Mesothelial cell of epicardium (in vitro differentiated cells): ENCODE measurements at regions not wholly inside any gene's neighbourhood (a gene's known extent, or its start where the extent isn't known, plus 50 kb on each side); places are given as distances from the start of the nearest gene placed in this dataset.

Experiments used
- DNase-seq, 2 experiments: peaks; one replicate each; pipeline ENCODE4 v3.0.0; 2021; ENCODE audit warnings: low spot score in 2 of 2; ENCODE audit not compliant: unreplicated experiment in 2 of 2
- H3K27ac Mint-ChIP-seq: 2 replicates; pipeline ENCODE4 v1.8.0; 2021; ENCODE audit warnings: mixed read lengths
- H3K27me3 Mint-ChIP-seq: 2 replicates; pipeline ENCODE4 v1.8.0; 2021; ENCODE audit warnings: low read depth, mixed read lengths
- H3K36me3 Mint-ChIP-seq: 2 replicates; pipeline ENCODE4 v1.8.0; 2021; ENCODE audit warnings: mixed read lengths
- H3K4me1 Mint-ChIP-seq: 2 replicates; pipeline ENCODE4 v1.8.0; 2021; ENCODE audit warnings: mixed read lengths
- H3K4me3 Mint-ChIP-seq: 2 replicates; pipeline ENCODE4 v1.8.0; 2021; ENCODE audit warnings: mild to moderate bottlenecking, moderate library complexity, mixed read lengths
- H3K9me3 Mint-ChIP-seq: 2 replicates; pipeline ENCODE4 v1.8.0; 2021; ENCODE audit warnings: mixed read lengths
- CTCF ChIP-seq: fragments of 200-600 bp; sonication (generic); IDR thresholded peaks from one replicate; pipeline ENCODE4 v1.5.0; 2021; ENCODE audit warnings: antibody characterized with exemption; ENCODE audit not compliant: unreplicated experiment

GRCh38 chr1:73100216-73100615 is 817.9 kb upstream of the NEGR1 start:
- Mint-ChIP-seq H3K36me3 (no peaks in the 10 kb centered on the region), H3K4me3 (no peak overlapping the region), H3K9me3 (peaks cover 14% of the 10 kb centered on the region), H3K27ac (no peak overlapping the region), H3K27me3 (no peaks in the 10 kb centered on the region), H3K4me1 (no peaks in the 10 kb centered on the region)
- no peak for TF ChIP-seq CTCF
- DNase-seq = no peak

- H3K4me1 Mint-ChIP-seq = no peaks in the 10 kb centered on the region
- no peaks in the 10 kb centered on the region for H3K27me3 Mint-ChIP-seq
- no peak for DNase-seq
- peaks cover under 1% of the 10 kb centered on the region for H3K9me3 Mint-ChIP-seq
- H3K4me3 Mint-ChIP-seq = no peak overlapping the region
- no peak overlapping the region for H3K27ac Mint-ChIP-seq
- no peak for TF ChIP-seq CTCF
- no peaks in the 10 kb centered on the region for H3K36me3 Mint-ChIP-seq
Measured at GRCh38 chr1:73097917-73098316, 815.6 kb upstream of the NEGR1 start.

- Mint-ChIP-seq H3K27ac (no peak overlapping the region), H3K9me3 (peaks cover 9% of the 10 kb centered on the region)
Measured at GRCh38 chr1:73096841-73097240, 814.5 kb upstream of the NEGR1 start.

GRCh38 chr1:73092383-73092782 is 810.0 kb upstream of the NEGR1 start:
- H3K27me3 Mint-ChIP-seq = no peaks in the 10 kb centered on the region
- H3K9me3 Mint-ChIP-seq = peaks cover 23% of the 10 kb centered on the region
- no peak for TF ChIP-seq CTCF
- no peak overlapping the region for H3K27ac Mint-ChIP-seq
- no peaks in the 10 kb centered on the region for H3K4me1 Mint-ChIP-seq
- H3K4me3 Mint-ChIP-seq = no peak overlapping the region
- no peaks in the 10 kb centered on the region for H3K36me3 Mint-ChIP-seq
- no peak for DNase-seq

More at GRCh38 chr1:73096841-73097240, 814.5 kb upstream of the NEGR1 start:
- Mint-ChIP-seq H3K36me3 (no peaks in the 10 kb centered on the region), H3K27me3 (no peaks in the 10 kb centered on the region), H3K4me1 (no peaks in the 10 kb centered on the region), H3K4me3 (no peak overlapping the region)
- DNase-seq = no peak
- no peak for TF ChIP-seq CTCF

- Mint-ChIP-seq H3K27ac (no peak overlapping the region), H3K36me3 (peaks cover 2% of the 10 kb centered on the region), H3K9me3 (peaks cover 15% of the 10 kb centered on the region)
Measured at GRCh38 chr1:73066866-73067265, 784.5 kb upstream of the NEGR1 start.

More at GRCh38 chr1:73066866-73067265, 784.5 kb upstream of the NEGR1 start:
- no peaks in the 10 kb centered on the region for H3K27me3 Mint-ChIP-seq
- H3K4me3 Mint-ChIP-seq = no peak overlapping the region
- no peak for TF ChIP-seq CTCF
- DNase-seq = no peak
- peaks cover 12% of the 10 kb centered on the region for H3K4me1 Mint-ChIP-seq
